Natural killer cell treated with Interleukin-12 subunit alpha and Interleukin-12 subunit beta and Interleukin-15 and Interleukin-18, amount 100 ng/mL, for 72 hours (primary cell): ENCODE measurements at regions not wholly inside any gene's neighbourhood (a gene's known extent, or its start where the extent isn't known, plus 50 kb on each side); places are given as distances from the start of the nearest gene placed in this dataset.
"Not testable (repeated sequence)": the region's sequence is repeated elsewhere in the genome, so short reads cannot be mapped to it uniquely, and the experiment has no call there.

Experiments
- ATAC-seq, 2 donors: fragments of 150-1000 bp; cut with Tn5 transposase in 1 of 2; sonication (Bioruptor Pico), chemical (Tn5 transposase) in 1 of 2; 2 replicates each; pipeline ENCODE4 v1.10.0; 2021
- DNase-seq: peaks from one replicate; pipeline ENCODE4 v3.0.0; 2022; ENCODE audit warnings: low spot score
- H3K27ac Mint-ChIP-seq, 2 donors: 1 replicate in 1 of 2; 2 replicates in 1 of 2; pipeline ENCODE4 v1.8.0; 2022; ENCODE audit warnings: mixed read lengths in 2 of 2, mild to moderate bottlenecking in 1 of 2, moderate library complexity in 1 of 2
- H3K27me3 Mint-ChIP-seq, 2 donors: 1 replicate in 1 of 2; 2 replicates in 1 of 2; pipeline ENCODE4 v1.8.0; 2022; ENCODE audit warnings: mixed read lengths in 2 of 2
- H3K36me3 Mint-ChIP-seq: one replicate; pipeline ENCODE4 v1.8.0; 2022; ENCODE audit warnings: mixed read lengths
- H3K4me1 Mint-ChIP-seq, 2 donors: 1 replicate in 1 of 2; 2 replicates in 1 of 2; pipeline ENCODE4 v1.8.0; 2022; ENCODE audit warnings: low read depth in 2 of 2, mixed read lengths in 2 of 2, mild to moderate bottlenecking in 1 of 2
- H3K4me3 Mint-ChIP-seq: one replicate; pipeline ENCODE4 v1.8.0; 2022; ENCODE audit warnings: mixed read lengths
- H3K9me3 Mint-ChIP-seq: 2 replicates; pipeline ENCODE4 v1.8.0; 2022; ENCODE audit warnings: mixed read lengths

DNA sequence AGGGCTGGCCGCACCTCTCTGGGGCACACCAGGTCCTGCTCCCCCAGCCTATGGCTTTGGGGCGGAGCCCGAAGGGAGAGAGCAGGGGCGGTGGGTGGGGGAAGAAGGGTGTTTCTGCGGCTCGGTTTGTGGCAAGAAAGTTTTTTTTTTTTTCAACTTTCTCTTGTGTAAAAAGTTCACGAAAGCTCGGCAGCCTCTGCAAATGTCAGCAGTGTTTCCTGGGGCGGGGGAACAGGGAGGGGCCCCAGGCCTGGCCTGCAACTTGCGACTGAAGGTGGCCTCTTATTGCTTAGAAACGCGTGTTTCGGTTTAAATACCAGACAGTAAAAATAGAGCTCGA lies 137.4 kb upstream of the PTPN20 start:
- not testable (repeated sequence) for H3K27me3 Mint-ChIP-seq, DNase-seq, H3K4me3 Mint-ChIP-seq, H3K4me1 Mint-ChIP-seq, H3K36me3 Mint-ChIP-seq, H3K27ac Mint-ChIP-seq, ATAC-seq, H3K9me3 Mint-ChIP-seq

GRCh38 chr10:46774366-46774765 lies 136.9 kb upstream of the PTPN20 start:
- not testable (repeated sequence) for H3K9me3 Mint-ChIP-seq, DNase-seq, H3K27me3 Mint-ChIP-seq, H3K4me3 Mint-ChIP-seq, H3K27ac Mint-ChIP-seq, H3K36me3 Mint-ChIP-seq, H3K4me1 Mint-ChIP-seq, ATAC-seq

GRCh38 chr10:46774945-46775667 lies 136.1 kb upstream of the PTPN20 start:
- not testable (repeated sequence) for H3K36me3 Mint-ChIP-seq, H3K27me3 Mint-ChIP-seq, DNase-seq, H3K9me3 Mint-ChIP-seq, H3K27ac Mint-ChIP-seq, H3K4me1 Mint-ChIP-seq, H3K4me3 Mint-ChIP-seq
- ATAC-seq: peak; percentile 11 to 38

DNA sequence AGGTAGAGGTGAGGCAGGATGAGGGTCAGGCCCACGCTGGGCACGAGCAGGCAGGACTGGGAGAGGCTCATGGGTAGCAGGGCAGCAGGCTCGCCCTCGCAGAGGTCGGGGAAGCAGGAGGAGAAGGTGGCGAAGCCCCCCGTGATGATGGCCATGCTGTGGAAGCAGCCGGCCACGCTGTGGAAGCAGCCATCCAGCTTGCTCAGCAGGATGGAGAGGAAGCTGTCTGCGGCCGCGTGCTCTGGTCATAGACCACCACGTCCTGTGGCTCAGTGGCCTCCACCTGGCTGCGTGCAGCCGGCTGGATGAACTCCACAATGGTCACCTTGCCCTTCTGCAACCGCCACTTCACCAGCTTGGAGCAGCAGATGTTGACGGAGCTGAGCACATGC lies 135.6 kb upstream of the PTPN20 start:
- peak in 1 of 2 donors; percentile 17 for ATAC-seq
- not testable (repeated sequence) for H3K27me3 Mint-ChIP-seq, H3K4me3 Mint-ChIP-seq, H3K27ac Mint-ChIP-seq, DNase-seq, H3K9me3 Mint-ChIP-seq, H3K4me1 Mint-ChIP-seq, H3K36me3 Mint-ChIP-seq

DNA sequence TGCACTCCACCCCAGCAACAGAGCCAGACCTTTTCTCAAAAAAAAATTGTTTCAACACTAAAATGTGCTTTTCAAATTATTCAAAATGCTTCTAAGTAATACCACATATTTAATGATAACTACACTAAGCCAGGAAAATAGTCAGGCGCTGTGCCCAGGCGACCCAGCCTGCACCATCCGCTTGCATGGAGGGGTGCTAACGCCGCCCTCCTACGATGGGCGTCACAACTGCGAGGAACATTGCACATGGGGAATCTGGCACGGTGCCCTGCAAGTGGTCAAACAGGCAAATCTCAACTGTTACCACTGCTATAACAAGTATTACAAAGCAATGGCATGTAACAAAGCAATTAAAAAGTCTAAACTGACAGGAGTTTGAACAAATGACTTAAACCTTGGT lies 131.7 kb upstream of the PTPN20 start:
- ATAC-seq: peak in 1 of 2 donors; percentile 42
- not testable (repeated sequence) for H3K36me3 Mint-ChIP-seq, H3K27ac Mint-ChIP-seq, H3K27me3 Mint-ChIP-seq, DNase-seq, H3K9me3 Mint-ChIP-seq, H3K4me3 Mint-ChIP-seq, H3K4me1 Mint-ChIP-seq

DNA sequence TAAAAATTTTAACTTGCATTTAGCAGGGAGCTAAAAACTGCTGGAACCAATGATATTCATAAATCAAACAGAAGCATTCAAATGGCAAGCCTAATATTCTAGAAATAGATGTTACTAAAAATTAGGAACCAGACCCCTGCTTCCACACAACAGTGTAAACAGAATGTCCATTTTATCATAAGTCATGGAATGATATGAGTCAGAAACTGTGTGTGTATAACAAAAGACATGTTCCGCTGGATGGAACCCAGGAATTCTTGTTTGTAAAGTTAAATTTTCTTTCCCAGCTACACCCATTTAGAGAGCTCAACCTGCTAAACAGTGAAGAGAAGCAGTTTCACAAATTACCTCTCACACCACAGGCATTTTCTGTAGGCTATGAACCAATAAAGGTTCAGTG lies 131.1 kb upstream of the PTPN20 start:
- not testable (repeated sequence) for ATAC-seq, DNase-seq, H3K36me3 Mint-ChIP-seq, H3K27ac Mint-ChIP-seq, H3K9me3 Mint-ChIP-seq, H3K4me1 Mint-ChIP-seq, H3K27me3 Mint-ChIP-seq, H3K4me3 Mint-ChIP-seq

- not testable (repeated sequence) for H3K27ac Mint-ChIP-seq, H3K4me1 Mint-ChIP-seq, H3K9me3 Mint-ChIP-seq, ATAC-seq, H3K4me3 Mint-ChIP-seq, H3K27me3 Mint-ChIP-seq, H3K36me3 Mint-ChIP-seq, DNase-seq
Measured at GRCh38 chr10:46781001-46781400, 130.2 kb upstream of the PTPN20 start.

DNA sequence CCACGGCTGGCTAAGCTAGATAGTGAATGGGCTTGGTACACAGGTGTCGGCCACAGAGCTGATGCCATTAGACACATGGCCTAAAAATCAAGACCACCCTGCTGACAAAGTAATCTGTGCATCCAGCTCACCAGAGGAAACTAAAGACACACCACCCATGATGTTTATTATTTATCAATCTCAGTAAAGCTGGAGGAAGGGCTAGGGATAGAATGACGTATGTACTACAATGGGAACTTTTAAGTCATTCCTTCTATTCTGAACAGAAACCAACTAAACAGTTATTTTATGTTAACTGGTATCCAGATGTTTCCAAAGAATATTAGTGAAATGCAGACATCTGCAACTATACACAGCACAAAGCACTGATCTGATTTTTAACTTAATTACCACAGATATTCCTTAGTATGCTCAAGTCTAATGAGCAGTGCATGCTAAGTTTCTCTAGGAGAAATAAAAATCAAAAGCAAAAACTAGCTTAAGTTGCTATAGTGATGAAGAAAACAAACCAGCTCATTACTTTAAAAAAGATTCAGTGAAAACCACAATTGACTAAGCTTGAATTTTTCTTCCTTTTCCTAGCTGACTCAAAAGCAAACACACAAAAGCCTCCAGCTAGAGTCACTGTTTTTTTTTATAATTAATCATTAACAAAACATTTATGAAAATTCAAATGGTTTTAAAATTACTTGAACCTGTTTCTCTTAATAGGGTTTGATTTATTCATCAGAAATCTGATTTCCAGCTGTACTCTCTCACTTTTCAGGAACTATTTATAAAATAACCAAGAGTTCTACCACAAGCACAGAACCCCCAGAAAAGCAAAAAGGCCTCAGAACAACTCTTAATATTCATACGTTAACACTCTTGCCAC lies 129.0 kb upstream of the PTPN20 start:
- H3K27ac Mint-ChIP-seq, H3K27me3 Mint-ChIP-seq, H3K4me3 Mint-ChIP-seq, DNase-seq, H3K36me3 Mint-ChIP-seq, ATAC-seq, H3K9me3 Mint-ChIP-seq: not testable (repeated sequence)
- H3K4me1 Mint-ChIP-seq: peaks cover 5 to 10% of the 10 kb centered on the region in 2 donors

DNA sequence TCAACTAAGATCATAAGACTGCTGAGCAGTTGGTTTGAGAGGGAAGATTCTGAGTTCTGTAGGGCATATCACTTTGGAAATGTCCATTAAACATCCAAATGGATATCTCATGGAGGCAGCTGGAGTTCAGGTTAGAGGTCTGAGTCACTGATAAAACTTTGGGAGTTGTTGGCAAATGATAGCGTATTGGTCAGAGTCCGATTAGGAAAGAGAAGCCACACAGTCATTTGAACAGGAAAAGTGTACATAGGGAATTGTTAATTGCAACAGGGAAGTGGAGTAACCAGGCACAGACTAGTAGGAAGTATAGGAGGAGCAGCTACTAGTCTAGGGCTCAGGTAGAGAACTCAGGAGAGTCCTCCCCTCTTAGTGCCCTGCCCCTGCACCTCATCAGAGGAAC lies 126.6 kb upstream of the PTPN20 start:
- not testable (repeated sequence) for DNase-seq, ATAC-seq, H3K4me3 Mint-ChIP-seq, H3K27ac Mint-ChIP-seq, H3K36me3 Mint-ChIP-seq, H3K27me3 Mint-ChIP-seq, H3K9me3 Mint-ChIP-seq
- H3K4me1 Mint-ChIP-seq: peaks cover 6 to 12% of the 10 kb centered on the region in 2 donors

DNA sequence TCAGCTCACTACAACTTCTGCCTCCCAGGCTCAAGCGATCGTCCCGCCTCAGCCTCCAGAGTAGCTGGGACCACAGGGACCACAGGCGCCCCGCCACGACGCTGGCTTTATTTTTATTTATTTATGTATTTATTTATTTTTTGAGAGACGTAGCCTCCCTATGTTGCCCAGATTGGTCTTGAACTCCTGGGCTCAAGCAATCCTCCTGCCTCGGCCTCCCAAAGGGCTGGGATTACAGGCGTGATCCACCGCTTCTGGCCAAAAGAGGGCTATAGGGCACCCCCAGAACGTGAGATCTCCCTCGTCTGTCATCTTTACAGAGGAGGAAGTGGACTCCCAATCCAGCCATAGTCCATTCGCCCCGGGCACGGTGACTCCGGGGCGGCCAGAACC lies 125.1 kb upstream of the PTPN20 start:
- H3K36me3 Mint-ChIP-seq, DNase-seq, ATAC-seq, H3K4me3 Mint-ChIP-seq, H3K27me3 Mint-ChIP-seq, H3K9me3 Mint-ChIP-seq, H3K27ac Mint-ChIP-seq: not testable (repeated sequence)
- H3K4me1 Mint-ChIP-seq: peaks cover 6 to 12% of the 10 kb centered on the region in 2 donors

DNA sequence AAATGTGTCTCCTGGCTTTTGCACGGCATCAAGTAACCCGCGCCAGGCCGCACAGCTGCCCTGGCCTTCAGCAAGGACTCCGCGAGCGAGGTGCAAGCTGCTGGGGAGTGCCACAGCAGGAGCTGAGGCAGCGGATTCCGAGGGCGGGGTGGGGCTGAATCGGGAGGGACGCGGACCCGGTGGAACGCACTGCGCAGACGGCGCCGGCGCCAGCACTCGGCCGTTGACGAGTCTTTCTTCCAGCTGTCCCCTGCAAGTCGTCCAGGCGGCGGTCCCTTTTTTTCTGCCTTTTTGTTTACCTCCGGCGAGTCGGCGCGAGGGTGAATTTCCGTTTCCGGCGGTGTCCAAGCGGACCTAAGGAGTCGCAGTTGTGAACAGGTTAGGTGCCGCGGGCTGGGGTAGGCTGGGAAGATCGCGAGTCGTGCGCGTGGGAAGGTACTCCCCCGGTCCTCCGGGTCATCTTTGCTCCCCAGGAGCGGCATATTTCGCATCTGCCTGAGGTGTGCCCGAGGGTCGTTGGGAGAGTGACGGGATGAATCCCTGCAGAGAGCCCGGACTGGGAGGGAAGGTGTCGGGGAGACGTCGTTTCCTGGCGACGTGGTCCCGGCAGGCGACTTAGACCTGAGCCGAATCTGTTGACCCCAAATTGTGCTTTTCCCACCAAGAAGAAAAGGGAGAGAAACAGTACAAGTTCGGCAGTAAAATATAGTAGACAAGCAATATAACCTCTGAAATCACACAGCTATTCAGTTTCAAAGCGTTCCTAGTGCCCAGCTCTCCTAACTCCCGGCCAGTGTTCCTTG lies 124.5 kb upstream of the PTPN20 start:
- ATAC-seq (peak; percentile 91 to 93), DNase-seq (peak; percentile 76)
- not testable (repeated sequence) for H3K27me3 Mint-ChIP-seq, H3K36me3 Mint-ChIP-seq, H3K9me3 Mint-ChIP-seq
- Mint-ChIP-seq H3K4me1 (peaks cover 6 to 12% of the 10 kb centered on the region in 2 donors), H3K4me3 (peak overlapping the region; percentile 92), H3K27ac (peak overlapping the region; percentile 46 to 81)

- peak overlapping the region; percentile 92 for H3K4me3 Mint-ChIP-seq
- DNase-seq: no peak
- ATAC-seq: no peak
- peak overlapping the region; percentile 46 to 81 for H3K27ac Mint-ChIP-seq
- H3K9me3 Mint-ChIP-seq: no peaks in the 10 kb centered on the region
- no peaks in the 10 kb centered on the region for H3K36me3 Mint-ChIP-seq
- no peaks in the 10 kb centered on the region for H3K27me3 Mint-ChIP-seq
- peaks cover 6 to 7% of the 10 kb centered on the region in 2 donors for H3K4me1 Mint-ChIP-seq
Measured at GRCh38 chr10:46787321-46787615, 124.0 kb upstream of the PTPN20 start.

DNA sequence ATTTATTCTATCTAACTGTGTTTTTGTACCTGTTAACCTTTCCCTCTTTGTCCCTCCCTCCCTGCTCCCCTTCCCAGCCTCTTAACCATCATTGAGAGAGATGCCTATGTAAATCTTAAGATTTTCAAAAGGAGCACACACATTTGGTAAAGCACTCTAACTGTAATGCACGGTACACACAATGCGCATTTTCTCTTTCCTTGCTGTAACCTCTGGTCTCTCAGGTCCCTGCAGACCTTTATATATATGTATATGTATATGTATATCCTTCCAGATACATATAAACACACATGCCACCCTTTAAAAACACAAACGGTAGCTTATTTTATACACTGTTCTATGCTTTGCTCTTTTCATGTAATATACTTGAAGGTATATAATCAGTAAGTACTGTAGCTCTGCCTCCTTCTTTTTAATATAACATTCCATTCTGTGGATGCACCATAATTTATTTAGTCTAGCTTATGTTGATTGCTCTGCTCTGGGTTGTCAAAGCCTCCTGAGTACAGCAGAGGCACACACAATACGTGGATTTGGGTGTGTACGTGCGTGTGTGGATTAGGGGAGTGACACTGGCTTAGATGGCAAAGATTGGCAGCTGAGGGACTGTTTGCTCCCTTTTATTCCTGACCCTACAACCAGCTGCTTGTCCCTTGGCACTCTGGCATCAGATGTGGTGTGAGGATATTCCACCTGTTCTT lies 118.4 kb upstream of the PTPN20 start:
- not testable (repeated sequence) for H3K4me3 Mint-ChIP-seq, H3K27me3 Mint-ChIP-seq, DNase-seq, H3K27ac Mint-ChIP-seq, H3K36me3 Mint-ChIP-seq, H3K9me3 Mint-ChIP-seq, ATAC-seq, H3K4me1 Mint-ChIP-seq
